NCI-H2227 (cell line): ENCODE measurements at regions not wholly inside any gene's neighbourhood (a gene's known extent, or its start where the extent isn't known, plus 50 kb on each side); places are given as distances from the start of the nearest gene placed in this dataset.

Experiments used
- DNase-seq: peaks from one replicate; lab custom pipeline; 2025; ENCODE audit not compliant: unreplicated experiment; lab: John Stamatoyannopoulos, UW

GRCh38 chr12:77160931-77161330, 95.6 kb upstream of the E2F7 start:
- no peak for DNase-seq

GRCh38 chr12:77153706-77154105, 88.3 kb upstream of the E2F7 start:
- no peak for DNase-seq

- peak; percentile 14 for DNase-seq
These were observed 87.3 kb upstream of the E2F7 start for GRCh38 chr12:77152623-77153193.

- no peak for DNase-seq
These were observed 85.7 kb upstream of the E2F7 start for GRCh38 chr12:77151030-77151429.

GRCh38 chr12:77133566-77133965, 68.2 kb upstream of the E2F7 start:
- no peak for DNase-seq

GRCh38 chr12:77131977-77132490, 66.7 kb upstream of the E2F7 start:
- DNase-seq: no peak

GRCh38 chr12:77130193-77130592, 64.8 kb upstream of the E2F7 start:
- DNase-seq: no peak

GRCh38 chr12:77124767-77125166, 59.4 kb upstream of the E2F7 start:
- DNase-seq: no peak

- DNase-seq: no peak
These were observed 57.3 kb upstream of the E2F7 start for GRCh38 chr12:77122661-77123060.

GRCh38 chr12:77122236-77122635, 56.9 kb upstream of the E2F7 start:
- no peak for DNase-seq

- DNase-seq: no peak
These were observed 55.1 kb upstream of the E2F7 start for GRCh38 chr12:77120156-77121085.

- no peak for DNase-seq
These were observed 53.3 kb upstream of the E2F7 start for GRCh38 chr12:77118696-77119095.

GRCh38 chr12:77116277-77116676, 50.9 kb upstream of the E2F7 start:
- no peak for DNase-seq

- no peak for DNase-seq
These were observed 50.1 kb upstream of the E2F7 start for GRCh38 chr12:77115471-77115870.
